ENCODE measurements at regions not wholly inside any gene's neighbourhood (a gene's known extent, or its start where the extent isn't known, plus 50 kb on each side); places are given as distances from the start of the nearest gene placed in this dataset.

- ATAC-seq (no peak), DNase-seq (ENCODE audit: low read depth, low spot score) (no peak), FAIRE-seq (no peak)
- SMC1A ChIA-PET (ENCODE audit: uncharacterized antibody, unreplicated experiment): no interaction called here
- Histone ChIP-seq H3K79me2 (ENCODE audit: control insufficient read depth, insufficient read depth, low read length) (no peaks in the 10 kb centered on the region), H3K36me3 (ENCODE audit: control insufficient read depth in 2 of 2, insufficient read depth in 2 of 2, low read length in 1 of 2) (no peaks in the 10 kb centered on the region), H3K4me1 (ENCODE audit: control insufficient read depth, insufficient read depth, low read length) (peaks cover 12% of the 10 kb centered on the region), H3K4me3 (no peak overlapping the region), H3K27me3 (replicated peaks in 1 of 2; ENCODE audit: control insufficient read depth in 2 of 2, insufficient read depth in 2 of 2, low read length in 1 of 2) (no peaks in the 10 kb centered on the region), H4K20me1 (ENCODE audit: control insufficient read depth, insufficient read depth) (no peaks in the 10 kb centered on the region), H3K9ac (ENCODE audit: control insufficient read depth, insufficient read depth, low read length) (no peak overlapping the region), H3K27ac (ENCODE audit: control insufficient read depth, insufficient read depth) (no peak overlapping the region), H3K4me2 (ENCODE audit: control insufficient read depth, insufficient read depth) (no peak overlapping the region), H3K9me3 (replicated peaks; ENCODE audit: control insufficient read depth, insufficient read depth, low read length) (no peaks in the 10 kb centered on the region), H2AFZ (ENCODE audit: control insufficient read depth, low read depth, low read length) (no peak overlapping the region)
- TF ChIP-seq MEF2B (IDR thresholded peaks at IDR 0.05; ENCODE audit: partially characterized antibody, poor library complexity, severe bottlenecking) (no peak), IRF3 (IDR thresholded peaks at IDR 0.05) (no peak), ZBTB4 (CRISPR knock-in tag; IDR thresholded peaks at IDR 0.05) (no peak), E4F1 (IDR thresholded peaks at IDR 0.05; ENCODE audit: borderline replicate concordance, partially characterized antibody) (no peak), RAD51 (IDR thresholded peaks at IDR 0.05) (no peak), PAX5 (IDR thresholded peaks at IDR 0.05; ENCODE audit: borderline replicate concordance, low read depth, low read length) (no peak), EP300 (IDR thresholded peaks at IDR 0.05; ENCODE audit: borderline replicate concordance in 1 of 2, control insufficient read depth in 1 of 2, low read depth in 2 of 2, low read length in 2 of 2) (no peak), ZNF217 (IDR thresholded peaks at IDR 0.05) (no peak), TCF3 (IDR thresholded peaks at IDR 0.05; ENCODE audit: borderline replicate concordance, insufficient read depth, low read depth, low read length) (no peak), BACH1 (IDR thresholded peaks at IDR 0.05; ENCODE audit: borderline replicate concordance) (no peak)
- POLR2A ChIA-PET: no interaction called here
- WGBS (ENCODE audit: insufficient coverage, insufficient replicate concordance, low lambda C conversion rate, missing lambda C conversion rate): 73% methylated on average over 8 of the region's 8 CpGs
- RAD21 ChIA-PET (ENCODE audit: unreplicated experiment): no interaction called here
- BruUV-seq (replicated peaks): no TSS peak
- intact Hi-C loops (cut with micrococcal nuclease; ENCODE audit: unreplicated experiment) (no loop called here), in situ Hi-C loops (cut with MboI) (no loop called here)
- CTCF ChIA-PET: no interaction called here
These were observed 73.2 kb downstream of the OAT start for GRCh38 chr10:124345521-124345920.

Data from GM12878 (cell line).